HEK293T (cell line): ENCODE measurements at regions not wholly inside any gene's neighbourhood (a gene's known extent, or its start where the extent isn't known, plus 50 kb on each side); places are given as distances from the start of the nearest gene placed in this dataset.

Experiments used
- ARNT ChIP-seq: fragments of 450-650 bp; IDR thresholded peaks from 2 replicates; pipeline ENCODE4 v1.6.1; 2017; ENCODE audit warnings: mild to moderate bottlenecking
- BHLHE40 ChIP-seq: fragments of 450-650 bp; IDR thresholded peaks from 2 replicates; pipeline ENCODE4 v1.6.1; 2016; ENCODE audit warnings: mild to moderate bottlenecking, moderate library complexity, borderline replicate concordance
- CTBP1 ChIP-seq: fragments of 450-650 bp; IDR thresholded peaks from 2 replicates; pipeline ENCODE4 v1.6.1; 2016; ENCODE audit warnings: borderline replicate concordance
- ELF4 ChIP-seq: fragments of 450-650 bp; IDR thresholded peaks from 2 replicates; pipeline ENCODE4 v1.6.1; 2017; ENCODE audit warnings: antibody characterized with exemption
- FOXA1 ChIP-seq: fragments of 450-650 bp; IDR thresholded peaks from 2 replicates; pipeline ENCODE4 v1.6.1; 2016; ENCODE audit warnings: mild to moderate bottlenecking
- FOXM1 ChIP-seq: fragments of 450-650 bp; IDR thresholded peaks from 2 replicates; pipeline ENCODE4 v1.6.1; 2017; ENCODE audit warnings: mild to moderate bottlenecking, borderline replicate concordance
- HDGF ChIP-seq: fragments of 450-650 bp; IDR thresholded peaks from 2 replicates; pipeline ENCODE4 v1.6.1; 2017; ENCODE audit warnings: antibody characterized with exemption, borderline replicate concordance
- L3MBTL2 ChIP-seq: fragments of 450-650 bp; conservative IDR thresholded peaks from 2 replicates; pipeline ENCODE4 v1.6.1; 2016; ENCODE audit warnings: mild to moderate bottlenecking
- NFRKB ChIP-seq: fragments of 450-650 bp; IDR thresholded peaks from 2 replicates; pipeline ENCODE4 v1.6.1; 2016; ENCODE audit warnings: mild to moderate bottlenecking, moderate library complexity
- SUZ12 ChIP-seq: fragments of 450-650 bp; IDR thresholded peaks from 2 replicates; pipeline ENCODE4 v1.6.1; 2016; ENCODE audit warnings: mild to moderate bottlenecking
- TARDBP ChIP-seq: fragments of 450-650 bp; IDR thresholded peaks from 2 replicates; pipeline ENCODE4 v1.6.1; 2016
- ZNF384 ChIP-seq: fragments of 450-650 bp; IDR thresholded peaks from 2 replicates; pipeline ENCODE4 v1.6.1; 2016

DNA sequence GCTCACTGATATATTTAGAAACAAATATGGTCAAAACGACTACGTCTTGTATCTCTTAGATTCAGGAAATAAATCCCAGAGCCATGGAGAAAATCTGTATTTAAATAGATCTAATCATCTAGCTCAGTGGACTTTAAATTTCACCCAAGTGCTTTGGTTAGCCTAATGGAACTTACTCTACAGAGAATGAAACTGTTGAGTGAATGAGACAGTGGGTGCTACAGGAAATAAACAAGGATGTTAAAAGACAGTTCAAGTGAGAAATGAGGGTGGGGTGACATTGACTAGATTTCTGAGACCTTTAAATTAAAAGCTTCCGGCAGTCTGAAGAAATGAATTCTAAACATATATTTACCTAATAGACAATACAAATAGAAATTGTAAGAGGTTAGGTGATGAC, 2197.0 kb downstream of the ARAP2 start:
- TF ChIP-seq ZNF384, result no peak
- TF ChIP-seq L3MBTL2, result no peak
- TF ChIP-seq FOXM1, result no peak
- TF ChIP-seq HDGF, result no peak
- TF ChIP-seq FOXA1, result no peak
- no peak for TF ChIP-seq SUZ12
- no peak for TF ChIP-seq NFRKB
- no peak for TF ChIP-seq CTBP1
- no peak for TF ChIP-seq TARDBP
- no peak for TF ChIP-seq ARNT
- TF ChIP-seq BHLHE40, result no peak
- TF ChIP-seq ELF4, result no peak
